ENCODE measurements at regions not wholly inside any gene's neighbourhood (a gene's known extent, or its start where the extent isn't known, plus 50 kb on each side); places are given as distances from the start of the nearest gene placed in this dataset.

DNA sequence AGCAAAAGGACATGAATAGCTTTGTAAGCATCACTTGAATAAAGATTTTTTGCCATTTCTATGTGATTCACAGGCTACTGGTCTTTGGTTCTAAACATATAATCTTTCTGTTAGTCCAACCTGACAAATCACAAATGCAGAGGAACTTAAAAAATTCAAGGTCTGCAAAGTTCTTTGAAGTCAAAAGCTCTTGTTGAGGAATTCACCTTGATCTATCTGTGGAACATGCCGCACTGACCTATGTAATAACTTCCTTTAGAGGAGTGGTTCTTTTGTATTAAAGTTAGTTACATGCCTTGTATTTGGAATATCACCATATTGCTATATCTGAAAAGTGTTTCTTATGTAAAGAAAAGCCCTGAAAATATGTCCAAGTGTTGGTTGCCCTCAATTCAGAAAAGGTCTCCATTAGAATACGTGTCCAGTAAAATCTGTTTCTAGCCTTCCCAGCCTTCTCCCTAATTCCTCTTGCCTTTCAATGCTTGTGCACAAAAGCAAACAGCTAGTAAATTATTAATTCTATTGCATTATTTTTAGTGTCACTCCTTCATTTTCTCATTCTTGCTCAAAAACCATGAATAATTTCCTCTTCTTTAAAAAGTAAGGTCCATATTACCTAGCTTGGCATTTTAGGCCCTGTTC lies 1192.8 kb downstream of the FLRT2 start (continued):
- TF ChIP-seq ARID5B (CRISPR knock-in tag; IDR thresholded peaks at IDR 0.05) (peak; percentile 60; the same call in 1 of the 2 replicates), NR3C1 (CRISPR knock-in tag; IDR thresholded peaks at IDR 0.05) (no peak), GZF1 (CRISPR knock-in tag; IDR thresholded peaks at IDR 0.05) (no peak), ZNF883 (CRISPR knock-in tag; IDR thresholded peaks at IDR 0.05; ENCODE audit: not compliant biosample characterization) (no peak), MIXL1 (CRISPR knock-in tag; IDR thresholded peaks at IDR 0.05) (0 out of 2 replicates have a peak, but pooled peaks have one; percentile 21), SIX4 (CRISPR knock-in tag; IDR thresholded peaks at IDR 0.05) (no peak), HNF4A (CRISPR knock-in tag; IDR thresholded peaks at IDR 0.05) (peak; percentile 27; the same call in 1 of the 2 replicates), ZNF557 (CRISPR knock-in tag; IDR thresholded peaks at IDR 0.05) (no peak), ZNF879 (CRISPR knock-in tag; IDR thresholded peaks at IDR 0.05) (no peak), EP300 (IDR thresholded peaks at IDR 0.05; ENCODE audit: low read depth in 2 of 2, low read length in 2 of 2) (peak in 1 of 2 experiments; percentile 74; a peak in 2 of 4 replicates), EP300 (CRISPR knock-in tag; IDR thresholded peaks at IDR 0.05; ENCODE audit: borderline replicate concordance) (peak; percentile 30; the same call in 1 of the 2 replicates), NRL (CRISPR knock-in tag; IDR thresholded peaks at IDR 0.05; ENCODE audit: borderline replicate concordance) (no peak), SPEN (CRISPR knock-in tag; IDR thresholded peaks at IDR 0.05; ENCODE audit: low read depth) (no peak), ZNF660 (CRISPR knock-in tag; IDR thresholded peaks at IDR 0.05; ENCODE audit: borderline replicate concordance, low read depth) (no peak), TCF7 (IDR thresholded peaks at IDR 0.05; ENCODE audit: low read depth) (peak; percentile 76), EHMT2 (IDR thresholded peaks at IDR 0.05; ENCODE audit: borderline replicate concordance, low read depth, low read length) (peak; percentile 14; the same call in 1 of the 2 replicates), SOX13 (IDR thresholded peaks at IDR 0.05) (no peak), SOX13 (CRISPR knock-in tag; conservative IDR thresholded peaks at IDR 0.05 in 1 of 2, IDR thresholded peaks at IDR 0.05 in 1 of 2) (peak in 1 of 2 experiments; percentile 47; a peak in 1 of 4 replicates), ZNF34 (CRISPR knock-in tag; IDR thresholded peaks at IDR 0.05; ENCODE audit: borderline replicate concordance) (no peak), SOX6 (IDR thresholded peaks at IDR 0.05) (no peak), SOX6 (CRISPR knock-in tag; IDR thresholded peaks at IDR 0.05) (peak; percentile 41; the same call in 1 of the 2 replicates), NR2F2 (IDR thresholded peaks at IDR 0.05; ENCODE audit: borderline replicate concordance, low read depth) (0 out of 2 replicates have a peak, but pooled peaks have one; percentile 15), ZFY (CRISPR knock-in tag; IDR thresholded peaks at IDR 0.05) (no peak), NCOR1 (IDR thresholded peaks at IDR 0.05; ENCODE audit: borderline replicate concordance, low read length) (peak; percentile 47; the same call in 1 of the 2 replicates), HDAC6 (IDR thresholded peaks at IDR 0.05; ENCODE audit: low read depth, low read length) (no peak), FOXJ3 (CRISPR knock-in tag; IDR thresholded peaks at IDR 0.05; ENCODE audit: borderline replicate concordance) (peak; percentile 30; the same call in 1 of the 2 replicates), ZSCAN29 (CRISPR knock-in tag; conservative IDR thresholded peaks at IDR 0.05) (no peak)
- TF ChIP-seq, protein P1, sequence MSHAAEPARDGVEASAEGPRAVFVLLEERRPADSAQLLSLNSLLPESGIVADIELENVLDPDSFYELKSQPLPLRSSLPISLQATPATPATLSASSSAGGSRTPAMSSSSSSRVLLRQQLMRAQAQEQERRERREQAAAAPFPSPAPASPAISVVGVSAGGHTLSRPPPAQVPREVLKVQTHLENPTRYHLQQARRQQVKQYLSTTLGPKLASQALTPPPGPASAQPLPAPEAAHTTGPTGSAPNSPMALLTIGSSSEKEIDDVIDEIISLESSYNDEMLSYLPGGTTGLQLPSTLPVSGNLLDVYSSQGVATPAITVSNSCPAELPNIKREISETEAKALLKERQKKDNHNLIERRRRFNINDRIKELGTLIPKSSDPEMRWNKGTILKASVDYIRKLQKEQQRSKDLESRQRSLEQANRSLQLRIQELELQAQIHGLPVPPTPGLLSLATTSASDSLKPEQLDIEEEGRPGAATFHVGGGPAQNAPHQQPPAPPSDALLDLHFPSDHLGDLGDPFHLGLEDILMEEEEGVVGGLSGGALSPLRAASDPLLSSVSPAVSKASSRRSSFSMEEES (CRISPR knock-in tag; IDR thresholded peaks at IDR 0.05), result 0 out of 2 replicates have a peak, but pooled peaks have one; percentile 11
